Ureter (tissue), 1 donor: ENCODE measurements at regions not wholly inside any gene's neighbourhood (a gene's known extent, or its start where the extent isn't known, plus 50 kb on each side); places are given as distances from the start of the nearest gene placed in this dataset.
"Not testable (repeated sequence)": the region's sequence is repeated elsewhere in the genome, so short reads cannot be mapped to it uniquely, and the experiment has no call there.

Source experiments
- DNase-seq: peaks from one replicate; pipeline ENCODE4 v3.0.0-alpha.2; 2020; ENCODE audit warnings: low spot score
- donor health status: DM: yes; HTN: yes; CAD: no.

DNA sequence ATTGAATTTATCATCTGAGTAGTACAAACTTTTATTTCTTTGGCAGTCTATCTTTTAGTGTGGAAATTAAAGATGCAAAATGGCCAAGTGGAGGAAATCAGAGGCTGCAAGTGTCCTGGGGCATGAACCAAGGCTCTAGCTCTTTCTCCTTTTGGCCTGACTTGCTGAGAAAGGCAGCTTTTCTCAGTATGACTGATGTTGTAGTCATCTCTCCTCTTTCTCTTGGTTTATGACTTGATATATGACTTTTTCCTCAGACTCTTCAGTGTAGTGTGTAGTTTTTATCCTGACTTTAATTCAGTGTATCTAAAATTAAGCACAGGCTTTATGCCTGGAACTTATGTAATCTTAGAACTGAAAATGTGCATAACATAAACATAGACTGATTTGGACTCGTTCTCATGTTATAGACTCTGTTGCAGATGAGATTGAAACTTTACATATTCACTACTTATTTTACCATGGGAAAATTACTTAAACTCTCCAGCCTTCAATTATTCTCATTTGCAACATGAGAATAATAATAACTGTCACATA is 65.7 kb downstream of the SLITRK5 start:
- no peak for DNase-seq

DNA sequence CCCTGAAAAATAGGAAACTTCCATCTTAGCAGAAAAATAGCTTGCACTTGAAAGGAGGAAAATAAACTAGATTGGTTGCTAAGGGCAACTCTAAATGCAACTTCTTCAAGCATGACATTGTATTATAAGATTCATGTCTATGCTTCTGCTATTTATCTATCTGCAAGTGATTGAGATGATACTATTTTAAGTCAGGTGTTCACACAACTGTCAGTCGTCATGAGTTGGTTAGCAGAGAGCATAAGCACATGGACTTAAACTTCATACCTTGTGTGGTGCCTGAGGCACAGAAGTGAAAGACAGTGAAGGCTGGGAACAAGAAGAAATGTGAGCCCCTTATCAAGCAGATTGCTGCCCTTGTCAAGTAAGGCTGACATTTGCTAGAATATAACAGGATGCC is 82.9 kb downstream of the SLITRK5 start:
- no peak for DNase-seq

DNA sequence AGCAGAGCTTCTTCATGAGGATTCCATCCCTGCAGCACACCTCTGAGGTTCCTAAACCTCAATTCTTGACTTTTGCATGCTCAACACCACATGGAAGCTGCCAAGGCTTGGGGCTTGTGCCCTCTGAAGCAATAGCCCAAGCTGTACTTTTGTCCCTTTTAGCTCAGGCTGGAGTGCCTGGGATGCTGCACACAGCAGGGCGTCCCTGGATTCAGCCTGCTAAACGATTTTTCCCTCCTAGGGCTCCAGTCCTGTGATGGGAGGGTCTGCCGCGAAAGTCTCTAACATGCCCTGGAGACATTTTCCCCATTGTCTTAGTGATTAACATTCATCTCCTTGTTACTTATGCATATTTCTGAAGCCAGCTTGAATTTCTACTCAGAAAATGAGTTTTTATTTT is 98.3 kb downstream of the SLITRK5 start:
- DNase-seq: no peak

DNA sequence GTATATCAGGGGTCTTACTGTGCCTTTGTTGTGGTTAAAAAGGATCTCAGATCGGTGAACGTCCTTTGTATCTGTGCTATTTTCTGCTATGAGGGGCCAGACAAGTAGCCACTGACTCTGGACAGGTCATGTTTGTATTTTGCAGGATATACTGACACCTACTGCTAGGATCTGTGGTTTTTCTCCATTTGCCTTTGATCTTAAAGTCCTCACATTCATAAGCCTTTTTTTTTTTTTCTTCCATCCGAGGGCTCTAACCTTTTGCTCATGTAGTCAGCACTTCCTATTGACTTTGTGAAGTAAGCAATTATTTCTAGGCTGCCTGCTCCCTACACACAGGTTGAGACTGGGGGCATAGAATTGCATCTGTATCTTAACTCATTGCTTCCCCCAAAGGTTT is 106.2 kb downstream of the SLITRK5 start:
- no peak for DNase-seq

DNA sequence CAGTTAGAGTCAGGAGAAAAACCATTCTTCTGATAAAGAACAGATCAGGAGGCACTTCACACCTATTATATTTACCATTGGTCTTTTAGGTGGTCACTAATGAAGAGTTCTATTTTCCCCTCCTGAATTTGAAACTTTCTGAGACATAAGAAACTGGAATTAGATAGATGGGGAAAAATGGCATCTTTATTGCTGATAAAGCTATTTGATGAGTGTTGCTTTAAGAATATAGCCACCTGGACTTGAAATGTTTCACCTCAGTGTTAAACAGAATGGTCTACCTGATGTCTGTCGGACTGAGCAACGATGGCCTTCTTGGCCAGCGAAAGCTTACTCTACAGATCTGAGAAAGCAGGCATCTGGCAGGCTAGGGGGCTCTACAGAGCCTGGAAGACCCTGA is 107.0 kb downstream of the SLITRK5 start:
- no peak for DNase-seq

DNA sequence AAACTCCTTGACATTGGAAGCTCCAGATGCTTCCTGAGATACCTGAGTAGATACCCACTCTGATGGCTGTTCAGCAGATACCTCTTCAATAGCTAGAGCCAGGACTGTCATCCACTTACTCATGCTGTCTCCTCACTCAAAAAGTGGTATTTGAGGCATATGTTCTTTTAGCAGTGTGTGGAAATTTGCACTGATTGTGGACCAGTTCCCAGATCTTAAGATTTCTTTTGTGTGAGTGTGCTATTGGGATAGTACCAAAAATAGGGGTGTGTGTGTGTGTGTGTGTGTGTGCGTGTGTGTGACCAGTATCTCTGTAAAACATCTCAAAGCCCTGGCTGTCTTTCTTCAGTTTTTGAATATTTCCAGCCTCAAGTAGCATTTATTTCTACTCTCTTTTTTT is 108.3 kb downstream of the SLITRK5 start:
- DNase-seq: no peak

DNA sequence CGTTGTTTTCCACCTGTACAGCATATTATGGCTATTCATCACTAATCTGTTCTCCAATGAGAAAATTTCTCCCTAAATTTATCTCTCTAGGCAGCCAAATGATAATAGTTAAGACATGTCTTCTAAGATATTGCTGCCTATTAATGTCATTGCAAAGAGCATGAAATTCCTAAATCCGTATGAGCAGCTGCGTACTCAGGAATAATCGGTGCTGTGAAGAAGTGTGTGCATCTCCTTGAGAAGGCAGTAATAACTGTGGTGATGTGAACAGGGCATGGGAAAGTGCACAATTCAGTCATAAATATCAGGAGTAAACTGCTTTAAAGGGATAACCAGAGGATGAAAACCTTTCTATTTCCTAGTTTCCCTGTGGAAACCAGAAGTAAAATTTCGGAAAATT is 112.2 kb downstream of the SLITRK5 start:
- DNase-seq: no peak

DNA sequence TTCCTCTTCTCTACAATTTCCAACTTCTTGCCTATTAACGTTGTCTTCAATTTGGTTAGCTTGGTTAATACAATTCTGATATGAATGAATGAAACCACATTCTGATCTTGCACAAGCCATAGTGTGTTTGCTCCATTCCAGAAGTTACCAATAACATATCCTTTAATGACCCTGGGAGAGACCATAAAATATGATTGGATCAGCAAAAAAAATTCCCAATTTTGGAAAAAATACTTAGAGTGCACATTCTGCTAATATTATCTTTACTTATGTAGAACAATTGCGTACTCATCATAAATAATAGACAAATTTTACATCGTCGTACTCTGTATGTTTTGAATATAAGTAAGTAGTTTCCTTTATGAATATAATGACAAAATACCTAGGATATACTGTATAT is 117.2 kb downstream of the SLITRK5 start:
- no peak for DNase-seq

DNA sequence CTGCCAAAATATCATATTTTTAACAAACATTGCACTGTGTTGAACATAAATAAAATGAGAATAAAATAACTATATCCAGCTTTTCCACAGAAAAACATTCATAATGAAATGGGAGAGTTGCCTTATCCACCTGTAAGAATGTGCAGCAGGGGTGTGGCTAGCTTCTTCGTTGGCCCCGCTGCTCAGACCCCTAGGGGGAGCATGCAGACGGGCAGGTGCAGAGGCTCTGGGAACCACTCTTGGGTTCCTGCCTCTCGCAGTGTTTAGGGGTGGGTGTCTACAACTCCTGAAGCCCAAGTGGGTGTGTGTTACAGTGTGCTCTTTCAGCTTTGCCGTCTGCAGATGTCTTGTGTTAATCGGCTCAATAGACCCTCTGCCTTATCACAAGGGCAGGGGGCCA is 121.7 kb downstream of the SLITRK5 start:
- DNase-seq: no peak

DNA sequence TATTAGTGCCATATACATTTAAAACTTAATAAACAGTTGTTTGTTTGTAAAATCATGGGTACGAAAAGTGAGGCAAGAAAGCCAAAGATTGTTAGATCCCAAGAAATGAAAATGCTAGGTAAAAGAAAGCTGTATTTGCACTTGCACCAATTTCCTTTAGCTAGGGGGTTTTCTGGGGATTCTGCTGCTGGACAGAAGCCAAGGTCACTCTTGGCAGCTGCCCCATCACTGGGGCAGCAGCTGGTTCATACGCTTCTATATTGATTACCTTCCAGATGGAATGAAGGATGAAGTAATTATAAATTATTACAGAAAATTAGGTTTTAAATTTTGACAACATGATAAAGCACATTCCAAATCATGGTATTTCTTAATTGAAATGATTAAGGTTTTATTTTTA is 127.4 kb downstream of the SLITRK5 start:
- DNase-seq: no peak

DNA sequence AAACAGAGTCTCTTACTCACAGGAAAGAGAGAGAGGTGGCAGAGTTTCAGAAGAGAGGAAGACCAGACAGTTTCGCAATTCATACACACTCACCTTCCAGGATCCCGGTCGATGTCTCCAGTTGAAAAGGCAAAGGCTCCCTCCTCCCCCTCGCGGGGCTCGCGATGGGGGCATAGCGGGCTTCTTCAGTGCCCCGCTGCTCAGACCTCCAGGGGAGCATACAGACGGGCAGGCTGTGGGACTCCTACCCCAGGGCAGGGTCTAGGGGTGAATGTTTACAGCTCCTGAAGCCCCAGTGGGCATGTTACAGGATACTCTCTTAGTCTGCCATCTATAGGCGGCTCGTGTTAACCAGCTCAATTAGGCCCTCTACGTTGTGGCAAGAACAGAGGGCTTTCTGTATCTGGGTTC is 139.2 kb downstream of the SLITRK5 start:
- no peak for DNase-seq

DNA sequence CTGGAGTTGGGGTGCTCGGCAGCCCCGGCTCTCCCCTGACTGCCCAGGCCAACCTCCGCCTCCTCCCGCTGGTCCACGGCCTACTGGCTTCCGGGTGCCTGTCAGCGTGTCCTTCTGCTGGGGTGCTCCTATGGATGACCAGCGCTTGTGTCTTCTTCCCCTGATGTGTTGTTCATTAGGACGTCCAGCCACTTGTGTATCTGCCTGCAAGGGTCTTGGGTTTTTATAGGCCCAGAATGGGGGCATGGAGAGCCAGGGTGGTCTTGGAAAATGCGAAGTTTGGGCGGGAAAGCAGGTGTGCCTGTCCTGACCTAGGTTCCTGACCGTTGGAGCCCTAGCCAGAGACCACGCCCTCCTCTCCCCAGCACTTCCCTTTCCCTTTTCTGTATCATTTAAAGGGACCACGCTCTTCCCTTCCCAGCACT is 139.8 kb downstream of the SLITRK5 start:
- DNase-seq: no peak

DNA sequence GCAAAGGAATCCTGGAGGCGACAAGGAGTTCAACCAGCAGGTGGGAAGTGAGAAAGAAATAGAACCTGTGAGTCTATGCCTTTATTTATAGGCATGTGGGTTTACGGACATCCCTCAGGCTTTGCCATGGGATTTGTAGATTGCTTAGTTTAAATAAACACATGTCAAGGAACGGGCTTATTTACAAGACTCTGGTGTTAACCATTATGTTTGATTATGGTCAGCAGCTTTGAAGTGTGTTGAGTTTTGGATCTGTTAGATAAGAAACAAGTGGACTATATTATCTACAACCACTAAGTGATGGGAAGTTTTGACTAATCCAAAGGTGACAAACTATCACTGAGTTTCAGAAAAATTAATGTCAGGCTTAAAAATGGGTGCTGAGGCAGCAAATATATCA is 143.2 kb downstream of the SLITRK5 start:
- DNase-seq: no peak

DNA sequence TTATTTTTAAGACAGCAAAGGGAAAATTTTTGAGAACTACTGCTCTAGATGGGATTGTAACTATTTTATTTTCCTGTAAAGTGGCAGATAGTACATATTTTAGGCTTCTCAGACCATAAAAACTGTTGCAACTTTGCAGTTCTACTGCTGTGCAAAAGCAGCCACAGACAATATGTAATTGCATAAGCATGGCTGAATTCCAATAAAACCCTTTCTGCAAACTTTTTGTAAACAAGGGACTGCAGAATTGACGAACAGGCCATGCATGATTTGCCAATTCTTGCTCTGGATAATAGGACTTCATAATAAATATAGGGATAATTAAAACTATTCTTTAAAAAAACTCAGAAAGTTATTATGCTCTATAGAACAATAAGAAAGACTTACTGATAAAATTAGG is 149.1 kb downstream of the SLITRK5 start:
- DNase-seq: no peak

DNA sequence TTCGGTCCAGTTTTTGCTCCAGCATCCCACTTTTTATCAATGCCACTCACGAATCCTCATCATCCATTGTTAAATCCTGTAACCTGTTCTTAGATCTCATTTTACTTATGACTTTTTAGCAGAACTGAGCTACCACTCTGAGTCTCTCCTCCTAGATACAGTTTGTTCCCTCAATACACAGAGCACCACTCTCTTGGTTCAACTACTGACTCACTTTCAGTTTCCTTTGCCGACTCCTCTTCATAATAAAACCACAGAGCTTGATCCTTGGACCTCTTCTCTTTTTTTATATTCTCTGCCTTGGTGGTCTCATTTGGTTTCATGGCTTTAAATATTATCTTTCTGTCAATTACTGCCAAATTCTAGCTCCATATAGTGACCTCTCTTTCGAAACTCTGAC is 150.3 kb downstream of the SLITRK5 start:
- no peak for DNase-seq

DNA sequence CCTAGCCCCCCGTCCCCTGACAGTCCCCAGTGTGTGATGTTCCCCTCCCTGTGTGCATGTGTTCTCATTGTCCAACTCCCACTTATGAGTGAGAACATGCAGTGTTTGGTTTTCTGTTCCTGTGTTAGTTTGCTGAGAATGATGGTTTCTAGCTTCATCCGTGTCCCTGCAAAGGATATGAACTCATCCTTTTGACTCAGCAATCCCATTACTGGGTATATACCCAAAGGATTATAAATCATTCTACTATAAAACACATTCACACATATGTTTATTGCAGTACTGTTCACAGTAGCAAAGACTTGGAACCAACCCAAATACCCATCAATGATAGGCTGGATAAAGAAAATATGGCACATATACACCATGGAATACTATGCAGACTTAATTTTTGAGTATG is 155.1 kb downstream of the SLITRK5 start:
- not testable (repeated sequence) for DNase-seq

DNA sequence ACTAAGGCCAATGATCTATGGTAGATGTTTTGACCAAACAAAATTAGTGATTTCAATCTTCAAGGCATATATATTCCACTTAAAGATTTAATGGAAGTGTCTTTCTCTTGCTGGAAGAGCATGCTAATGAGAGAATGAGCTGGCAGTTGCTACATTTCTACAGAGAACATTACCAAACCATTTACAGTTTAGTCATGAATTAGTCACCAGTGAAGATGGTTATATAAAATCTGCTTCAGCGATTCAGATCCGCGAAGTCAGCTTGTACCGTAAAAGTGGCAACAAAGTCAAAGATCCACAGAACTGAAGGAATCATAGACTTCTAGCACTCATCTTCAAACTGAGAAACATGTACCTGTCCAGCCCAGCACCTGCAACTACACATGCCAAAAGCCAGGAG is 156.3 kb downstream of the SLITRK5 start:
- no peak for DNase-seq

DNA sequence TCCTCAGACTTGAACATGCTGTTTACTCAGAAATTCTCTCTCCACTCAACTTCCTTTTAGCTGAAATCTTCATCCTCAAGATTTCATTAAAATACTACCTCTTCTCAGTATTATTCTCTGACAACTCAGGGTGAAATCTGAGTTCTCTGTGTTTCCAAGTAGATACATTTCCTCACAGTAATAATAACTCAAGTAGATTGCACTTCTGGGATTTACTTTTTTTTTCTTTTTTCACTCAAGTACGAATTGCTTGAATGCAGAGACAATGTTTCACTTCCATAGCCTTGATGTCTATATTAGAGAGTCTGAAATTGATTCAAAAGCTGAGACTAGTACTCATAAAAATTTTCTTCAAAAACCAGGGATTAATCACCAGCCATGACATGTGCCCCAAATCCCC is 166.4 kb downstream of the SLITRK5 start:
- DNase-seq: no peak

DNA sequence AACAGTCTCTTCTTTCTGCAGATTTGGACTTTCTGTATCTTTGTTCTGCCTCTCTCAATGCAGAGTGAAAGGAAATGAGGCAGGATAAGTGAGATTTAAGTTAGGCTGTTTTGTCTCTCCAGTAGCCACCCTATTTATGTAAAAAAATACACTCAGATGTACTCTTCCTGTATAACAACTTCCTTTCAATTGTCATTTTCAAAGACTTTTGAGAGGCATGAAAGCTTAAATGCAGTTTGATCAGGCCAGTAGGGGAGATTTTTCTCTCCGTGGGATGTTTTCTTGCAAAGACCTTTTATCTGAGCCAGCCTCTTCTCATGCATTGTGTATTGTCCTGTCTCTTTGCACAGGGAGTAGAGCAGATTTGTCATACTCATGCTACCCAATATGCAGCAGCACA is 166.8 kb downstream of the SLITRK5 start:
- DNase-seq: no peak

DNA sequence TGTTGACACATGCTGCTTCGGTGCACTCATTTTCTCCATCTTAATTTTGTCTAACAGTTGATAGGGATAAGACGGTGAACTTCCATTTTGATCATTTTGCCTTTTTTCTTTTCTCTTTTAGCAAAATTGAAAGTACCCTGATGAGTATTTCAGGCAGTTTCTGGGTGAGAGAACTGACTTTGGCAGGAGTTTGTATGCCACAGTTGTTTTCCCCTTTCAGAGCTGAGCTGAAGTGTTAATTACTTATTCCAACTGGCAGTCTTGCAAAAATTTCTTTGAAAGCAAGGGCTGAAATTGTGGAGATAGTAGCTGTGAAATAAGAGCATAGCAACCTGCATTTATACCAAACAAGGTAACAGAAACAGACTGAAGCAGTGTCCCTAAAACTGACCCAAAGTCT is 180.2 kb downstream of the SLITRK5 start:
- DNase-seq: no peak

DNA sequence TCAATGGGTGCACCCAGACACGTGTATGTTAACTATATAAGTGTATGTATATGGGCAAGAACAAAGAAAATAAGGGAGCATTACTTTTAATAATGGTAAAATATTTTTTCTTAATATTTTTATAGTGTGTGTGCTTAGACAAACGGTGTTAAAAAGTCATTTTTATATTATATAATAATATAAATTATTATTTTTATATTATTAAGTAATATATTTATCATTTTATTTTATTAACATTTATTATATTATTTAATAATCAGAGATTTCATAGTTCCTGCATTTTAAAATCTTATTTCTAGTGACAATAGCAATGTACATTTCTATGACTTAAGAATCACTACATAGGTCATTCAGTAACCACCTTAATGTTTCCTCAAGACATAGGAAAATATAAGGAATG is 184.4 kb downstream of the SLITRK5 start:
- DNase-seq: no peak

DNA sequence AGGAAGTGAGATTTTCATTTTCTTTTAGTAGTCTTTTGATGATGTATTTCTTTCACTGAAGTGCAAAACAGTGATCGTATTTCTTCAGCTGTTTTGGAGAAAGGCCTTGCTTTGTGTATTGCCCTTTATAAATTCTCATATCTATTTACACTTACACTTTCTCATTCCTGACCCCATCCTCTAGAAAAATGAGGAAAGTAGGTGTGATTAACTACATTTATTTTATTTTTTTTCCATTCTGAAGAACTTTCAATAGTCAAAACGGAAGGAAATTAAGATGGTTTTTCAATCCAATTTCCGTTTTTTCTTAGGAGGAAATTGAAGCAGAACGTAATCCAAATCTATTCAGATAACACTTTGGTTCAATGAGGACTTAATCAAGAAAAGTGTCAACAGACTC is 188.1 kb downstream of the SLITRK5 start:
- no peak for DNase-seq

DNA sequence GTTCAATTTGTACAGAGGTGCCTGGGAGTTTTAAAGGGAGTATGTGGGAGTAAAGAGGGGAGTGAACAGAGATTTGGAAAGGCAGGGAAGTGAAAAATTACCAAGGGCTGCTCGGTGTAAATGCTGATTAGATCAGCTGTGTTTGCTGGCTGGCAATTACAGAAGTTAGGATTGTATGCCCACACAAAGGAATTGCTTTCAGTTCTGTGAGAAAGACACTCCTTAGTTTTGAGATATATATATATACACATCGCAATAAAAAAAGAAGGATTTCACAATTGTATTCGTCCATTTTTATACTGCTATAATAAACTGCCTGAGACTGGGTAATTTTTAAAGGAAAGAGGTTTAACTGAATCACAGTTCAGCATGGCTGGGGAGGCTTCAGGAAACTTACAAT is 196.3 kb downstream of the SLITRK5 start:
- no peak for DNase-seq

DNA sequence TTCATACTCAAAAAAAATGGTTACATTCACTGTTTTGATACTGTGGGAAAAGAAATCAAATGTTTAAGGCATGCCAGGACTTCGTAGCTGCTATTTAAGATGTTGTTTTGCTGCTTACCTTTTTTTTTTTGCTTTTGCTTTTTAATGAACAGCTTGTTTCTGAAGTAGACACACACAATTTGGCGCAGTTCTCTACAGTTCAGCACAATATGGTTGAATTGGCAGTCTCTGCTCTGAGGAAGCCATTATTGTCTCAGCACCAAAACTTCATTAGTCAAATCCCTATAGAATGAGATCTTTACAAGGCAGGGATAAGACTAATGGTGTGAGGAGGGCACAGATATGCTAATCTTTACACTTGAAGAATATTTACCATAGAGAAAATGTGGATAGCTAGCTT is 197.6 kb downstream of the SLITRK5 start:
- no peak for DNase-seq

DNA sequence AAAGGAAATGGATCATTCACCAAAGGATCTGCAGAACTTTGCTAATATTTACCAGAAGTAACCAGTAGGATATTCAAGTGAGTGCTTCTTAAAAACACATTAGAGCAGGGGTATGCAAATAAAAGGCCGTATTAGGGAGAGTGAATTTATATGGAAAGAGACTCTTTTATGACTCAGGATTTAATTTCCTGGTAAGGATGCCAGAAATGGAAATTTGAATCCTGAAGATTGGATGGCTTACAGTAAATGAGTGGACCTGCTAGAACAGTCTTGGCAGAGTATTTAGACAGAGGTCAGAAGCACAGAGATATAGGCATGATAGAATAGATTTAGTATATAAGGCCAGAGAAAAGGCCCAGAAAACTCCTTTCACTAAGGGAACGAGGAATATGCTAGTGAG is 201.6 kb downstream of the SLITRK5 start:
- no peak for DNase-seq
